ENCODE measurements at regions not wholly inside any gene's neighbourhood (a gene's known extent, or its start where the extent isn't known, plus 50 kb on each side); places are given as distances from the start of the nearest gene placed in this dataset.

DNA sequence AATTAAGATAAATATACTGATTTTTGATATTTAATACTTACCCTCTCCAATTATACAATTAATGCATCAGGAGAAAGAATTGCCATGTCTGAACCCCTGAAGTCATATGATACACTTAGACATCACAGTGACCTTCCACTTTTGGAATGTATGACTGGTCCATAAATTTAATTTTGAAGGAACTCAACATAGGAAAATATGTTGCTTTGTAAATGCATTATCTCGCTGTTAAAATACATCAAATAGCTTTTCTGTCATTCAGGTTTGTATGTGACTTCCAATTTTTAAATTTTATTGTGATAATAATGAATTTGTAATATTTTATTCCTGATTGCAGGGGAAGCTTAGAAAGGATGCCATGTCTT, 631.9 kb upstream of the ANKRD30A start:
- ChIA-PET POLR2A (interaction anchor here (0.6 kb wide), 1 partner anchor 51 kb away, joined by 3 read pairs; no protein-coding TSS in a partner anchor), CTCF (interaction anchor here (1.0 kb wide), 1 partner anchor 858 kb away, joined by 4 read pairs; no protein-coding TSS in a partner anchor)
- TF ChIP-seq, protein P1, sequence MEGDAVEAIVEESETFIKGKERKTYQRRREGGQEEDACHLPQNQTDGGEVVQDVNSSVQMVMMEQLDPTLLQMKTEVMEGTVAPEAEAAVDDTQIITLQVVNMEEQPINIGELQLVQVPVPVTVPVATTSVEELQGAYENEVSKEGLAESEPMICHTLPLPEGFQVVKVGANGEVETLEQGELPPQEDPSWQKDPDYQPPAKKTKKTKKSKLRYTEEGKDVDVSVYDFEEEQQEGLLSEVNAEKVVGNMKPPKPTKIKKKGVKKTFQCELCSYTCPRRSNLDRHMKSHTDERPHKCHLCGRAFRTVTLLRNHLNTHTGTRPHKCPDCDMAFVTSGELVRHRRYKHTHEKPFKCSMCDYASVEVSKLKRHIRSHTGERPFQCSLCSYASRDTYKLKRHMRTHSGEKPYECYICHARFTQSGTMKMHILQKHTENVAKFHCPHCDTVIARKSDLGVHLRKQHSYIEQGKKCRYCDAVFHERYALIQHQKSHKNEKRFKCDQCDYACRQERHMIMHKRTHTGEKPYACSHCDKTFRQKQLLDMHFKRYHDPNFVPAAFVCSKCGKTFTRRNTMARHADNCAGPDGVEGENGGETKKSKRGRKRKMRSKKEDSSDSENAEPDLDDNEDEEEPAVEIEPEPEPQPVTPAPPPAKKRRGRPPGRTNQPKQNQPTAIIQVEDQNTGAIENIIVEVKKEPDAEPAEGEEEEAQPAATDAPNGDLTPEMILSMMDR (IDR thresholded peaks at IDR 0.05; ENCODE audit: low read depth, low read length) = no peak

DNA sequence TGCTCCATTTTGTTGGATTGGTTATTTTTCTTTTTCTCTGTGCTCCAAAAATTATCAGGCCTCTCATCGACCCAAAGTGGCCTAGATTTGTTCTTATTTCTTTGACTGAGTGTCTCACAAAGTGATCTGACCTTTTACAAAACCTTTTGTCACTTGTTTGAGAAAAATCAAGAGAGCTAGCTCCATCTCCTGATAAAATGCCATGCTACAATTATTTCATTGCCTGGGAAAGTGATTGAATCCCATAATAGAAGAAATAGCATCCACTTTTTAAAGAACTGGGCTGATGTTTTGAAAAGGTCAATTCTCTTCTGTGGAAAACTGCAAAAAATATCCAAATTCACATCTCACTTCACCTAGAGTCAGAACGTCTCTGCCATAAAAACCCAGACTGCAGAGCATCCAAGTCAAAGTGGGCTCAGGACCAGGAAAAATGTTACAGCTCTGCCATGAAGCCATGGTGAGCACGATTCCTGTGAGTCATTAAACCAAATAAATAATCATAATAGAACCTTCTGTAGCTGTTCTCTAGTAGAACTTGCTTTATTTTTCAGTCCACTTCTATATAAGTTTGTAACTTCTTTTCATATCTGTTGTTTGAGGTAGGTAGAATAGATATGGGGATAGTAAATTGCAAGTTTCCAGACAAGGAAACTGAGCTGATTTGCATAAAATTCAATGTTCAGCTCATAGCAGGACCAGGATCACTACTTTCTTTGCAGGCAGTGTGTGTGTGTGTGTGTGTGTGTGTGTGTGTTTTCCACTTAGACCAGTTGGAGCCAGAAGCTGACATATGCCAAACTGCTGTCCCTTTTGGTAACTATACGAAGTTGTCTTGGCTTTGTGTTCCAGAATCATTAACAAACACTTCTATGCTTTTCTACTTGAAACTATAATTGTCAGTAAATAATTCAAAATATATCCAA, 632.5 kb upstream of the ANKRD30A start:
- no peak overlapping the region for H3K4me3 ChIP-seq (ENCODE audit: low read depth, low read length)
- ChIA-PET POLR2A (interaction anchor here (0.6 kb wide), 1 partner anchor 51 kb away, joined by 3 read pairs; no protein-coding TSS in a partner anchor), CTCF (interaction anchor here (0.6 to 1.0 kb wide), 2 partner anchors 25 to 858 kb away, joined by 4 to 5 read pairs; no protein-coding TSS in a partner anchor)
- DNase-seq (ENCODE audit: low read depth, low spot score) = no peak
- no peak overlapping the region for H3K27ac ChIP-seq (ENCODE audit: low read depth, low read length)
- TF ChIP-seq, protein P1 (IDR thresholded peaks at IDR 0.05; ENCODE audit: low read depth, low read length) = no peak
- H3K27me3 ChIP-seq (ENCODE audit: control insufficient read depth, insufficient read depth, low read length) = no peaks in the 10 kb centered on the region
- H3K9me3 ChIP-seq (ENCODE audit: control insufficient read depth, insufficient read depth, low read length) = no peaks in the 10 kb centered on the region

More for the DNA sequence above, 631.9 kb upstream of the ANKRD30A start:
- H3K9me3 ChIP-seq (ENCODE audit: control insufficient read depth, insufficient read depth, low read length) = no peaks in the 10 kb centered on the region
- DNase-seq (ENCODE audit: low read depth, low spot score) = no peak
- no peak overlapping the region for H3K4me3 ChIP-seq (ENCODE audit: low read depth, low read length)
- H3K27me3 ChIP-seq (ENCODE audit: control insufficient read depth, insufficient read depth, low read length) = no peaks in the 10 kb centered on the region
- H3K27ac ChIP-seq (ENCODE audit: low read depth, low read length) = no peak overlapping the region

DNA sequence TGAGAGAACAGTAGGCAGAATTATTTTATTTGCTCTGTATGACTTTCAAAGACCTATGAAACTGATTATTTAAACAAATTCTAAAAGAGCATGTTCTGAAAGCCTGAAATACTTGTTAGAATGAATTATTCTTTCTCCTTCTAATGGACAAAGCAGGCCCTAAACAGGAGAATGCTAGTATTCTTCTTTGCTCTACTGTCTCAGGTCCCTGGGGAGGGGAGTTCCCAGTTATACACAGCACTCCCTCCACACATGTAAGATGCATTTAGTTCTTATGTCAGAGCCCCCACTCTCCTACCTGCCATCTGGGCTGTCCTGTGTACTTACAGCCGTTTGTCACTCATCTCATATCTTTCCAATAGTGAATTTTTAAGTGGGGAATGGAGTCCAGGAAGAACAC, 633.5 kb upstream of the ANKRD30A start:
- POLR2A ChIA-PET = no interaction called here

DNA sequence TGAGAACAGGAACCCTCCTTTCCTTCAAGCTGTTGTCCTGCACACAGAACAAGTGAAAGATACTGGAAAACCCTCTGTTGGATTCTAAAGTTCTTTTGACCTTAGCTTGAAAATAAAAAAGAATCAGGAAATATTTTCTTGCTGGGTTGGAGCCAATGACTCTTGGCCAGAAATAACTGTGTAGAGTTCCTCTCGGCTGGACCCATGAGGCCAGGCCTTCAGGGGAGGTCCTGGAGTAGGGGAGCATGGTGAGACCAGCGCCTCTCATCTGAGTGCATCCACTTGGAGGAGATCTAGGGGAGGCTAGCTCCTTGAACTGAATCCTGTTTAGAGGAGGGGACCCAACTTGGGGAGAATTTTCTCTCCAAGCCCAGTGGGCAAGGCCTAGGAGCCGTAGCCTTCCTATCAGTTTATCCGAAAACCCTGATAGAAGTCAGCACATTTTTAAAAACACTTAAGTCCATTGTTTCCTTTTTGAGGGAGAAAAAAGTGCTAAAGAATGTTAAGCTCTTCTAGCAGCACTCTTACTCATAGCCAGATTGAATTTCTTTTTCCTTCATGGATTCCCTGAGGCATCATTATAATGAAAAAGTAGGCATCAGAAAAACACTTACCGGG, 635.7 kb upstream of the ANKRD30A start:
- POLR2A ChIA-PET = interaction anchor here (0.9 kb wide), 1 partner anchor 241 kb away, joined by 3 read pairs; no protein-coding TSS in a partner anchor

More for the DNA sequence above, 633.5 kb upstream of the ANKRD30A start:
- H3K9me3 ChIP-seq (ENCODE audit: control insufficient read depth, insufficient read depth, low read length) = no peaks in the 10 kb centered on the region
- no peak overlapping the region for H3K27ac ChIP-seq (ENCODE audit: low read depth, low read length)
- CTCF ChIA-PET = no interaction called here
- no peak for DNase-seq (ENCODE audit: low read depth, low spot score)
- TF ChIP-seq, protein P1 (IDR thresholded peaks at IDR 0.05; ENCODE audit: low read depth, low read length) = no peak
- no peaks in the 10 kb centered on the region for H3K27me3 ChIP-seq (ENCODE audit: control insufficient read depth, insufficient read depth, low read length)
- no peak overlapping the region for H3K4me3 ChIP-seq (ENCODE audit: low read depth, low read length)

More for the DNA sequence above, 635.7 kb upstream of the ANKRD30A start:
- no peaks in the 10 kb centered on the region for H3K27me3 ChIP-seq (ENCODE audit: control insufficient read depth, insufficient read depth, low read length)
- no peaks in the 10 kb centered on the region for H3K9me3 ChIP-seq (ENCODE audit: control insufficient read depth, insufficient read depth, low read length)
- peak; percentile 44 for DNase-seq (ENCODE audit: low read depth, low spot score)
- H3K27ac ChIP-seq (ENCODE audit: low read depth, low read length) = peak overlapping the region; percentile 69
- TF ChIP-seq, protein P1 (IDR thresholded peaks at IDR 0.05; ENCODE audit: low read depth, low read length) = no peak
- no peak overlapping the region for H3K4me3 ChIP-seq (ENCODE audit: low read depth, low read length)
- CTCF ChIA-PET = interaction anchor here (0.7 to 2.0 kb wide), 3 partner anchors 25 to 854 kb away, joined by 4 to 6 read pairs (median 6); no protein-coding TSS in a partner anchor
